GM19468 (cell line): ENCODE measurements at regions not wholly inside any gene's neighbourhood (a gene's known extent, or its start where the extent isn't known, plus 50 kb on each side); places are given as distances from the start of the nearest gene placed in this dataset.
"Not testable (repeated sequence)": the region's sequence is repeated elsewhere in the genome, so short reads cannot be mapped to it uniquely, and the experiment has no call there.

Source experiments
- ATAC-seq: cut with Tn5 transposase; IDR thresholded peaks from one replicate; pipeline ENCODE4 v1.9.1; 2021; ENCODE audit warnings: mild to moderate bottlenecking, moderate library complexity, moderate number of reproducible peaks; ENCODE audit not compliant: unreplicated experiment; ENCODE audit errors: extremely low read depth

DNA sequence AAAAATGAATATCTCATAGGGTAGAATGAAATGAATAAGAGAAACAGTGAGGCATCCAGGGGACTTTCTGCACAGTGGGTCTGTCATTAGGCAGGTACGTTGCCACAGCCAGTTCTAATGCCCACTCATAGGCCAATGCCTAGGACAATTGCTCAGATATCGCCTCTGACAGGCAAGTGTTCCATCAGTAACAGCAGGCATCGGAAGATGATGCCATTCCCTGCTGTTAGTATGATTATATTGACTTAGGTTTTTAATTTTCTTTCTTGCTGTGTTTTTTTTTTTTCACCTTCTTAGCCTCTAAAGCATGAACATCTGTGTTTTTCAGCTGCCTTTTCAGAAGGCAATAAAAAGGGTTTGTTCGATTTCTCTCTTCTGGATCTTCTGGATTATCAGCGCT, 90.7 kb downstream of the PRL start:
- no peak for ATAC-seq

GRCh38 chr6:22208026-22208425, 88.8 kb downstream of the PRL start:
- ATAC-seq, result no peak

GRCh38 chr6:22214314-22214713, 82.5 kb downstream of the PRL start:
- no peak for ATAC-seq

- ATAC-seq, result not testable (repeated sequence)
Measured at GRCh38 chr6:22215474-22215873, 81.4 kb downstream of the PRL start.

DNA sequence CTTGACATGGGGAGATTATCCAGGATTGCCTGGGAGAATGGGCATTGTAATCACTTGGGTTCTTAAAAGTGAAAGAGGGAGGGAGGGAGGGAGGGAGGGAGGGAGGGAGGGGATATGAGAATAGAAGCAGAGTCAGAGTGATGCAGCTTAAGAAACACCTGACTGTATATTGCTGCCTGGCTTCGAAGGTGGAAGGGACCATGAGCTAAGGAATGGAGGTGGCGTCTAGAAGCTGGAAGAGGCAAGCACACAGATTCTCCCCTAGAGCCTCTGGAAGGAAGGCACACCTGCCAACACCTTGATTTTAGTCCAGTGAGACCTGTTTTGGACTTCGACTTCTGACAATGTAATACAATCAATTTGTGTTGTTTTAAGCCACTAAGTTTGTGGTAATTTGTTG, 78.4 kb downstream of the PRL start:
- ATAC-seq, result no peak

DNA sequence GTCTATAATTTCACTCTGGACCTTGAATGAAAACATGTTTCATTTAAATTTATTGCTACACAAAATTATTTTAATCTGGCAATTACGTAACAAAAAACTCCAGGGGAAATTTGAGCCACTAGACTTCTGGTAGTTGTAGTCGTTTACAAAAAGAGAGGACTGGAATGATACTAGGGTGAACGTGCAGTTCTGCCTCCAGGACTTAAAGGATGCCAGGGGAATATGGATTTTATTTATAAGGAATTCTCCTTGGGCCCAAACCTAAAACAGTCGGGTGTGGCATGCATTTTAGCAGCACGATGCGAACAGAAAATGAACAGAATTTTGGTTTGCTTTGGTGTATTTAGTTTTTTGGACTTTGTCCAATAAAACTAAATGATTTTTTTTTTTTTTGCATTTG, 76.9 kb downstream of the PRL start:
- ATAC-seq, result no peak

DNA sequence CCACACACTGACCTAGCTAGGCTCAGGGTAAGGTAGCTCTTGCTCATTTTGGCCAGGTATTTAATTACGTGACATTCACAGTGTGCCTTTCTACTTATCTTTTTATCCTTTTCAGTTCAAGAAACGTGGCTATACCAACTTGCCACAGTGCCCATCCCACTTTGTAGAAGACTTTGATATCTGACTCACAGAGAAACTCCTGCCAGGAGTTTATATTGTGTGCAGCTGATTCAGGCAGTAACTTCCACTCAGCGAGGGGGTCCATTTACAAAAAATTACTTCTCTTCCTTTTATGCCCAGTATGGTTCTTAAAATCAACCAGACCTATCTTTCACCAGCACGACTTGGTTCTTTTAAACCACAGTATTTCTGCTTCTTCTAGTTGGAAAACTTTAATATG, 75.6 kb downstream of the PRL start:
- no peak for ATAC-seq

DNA sequence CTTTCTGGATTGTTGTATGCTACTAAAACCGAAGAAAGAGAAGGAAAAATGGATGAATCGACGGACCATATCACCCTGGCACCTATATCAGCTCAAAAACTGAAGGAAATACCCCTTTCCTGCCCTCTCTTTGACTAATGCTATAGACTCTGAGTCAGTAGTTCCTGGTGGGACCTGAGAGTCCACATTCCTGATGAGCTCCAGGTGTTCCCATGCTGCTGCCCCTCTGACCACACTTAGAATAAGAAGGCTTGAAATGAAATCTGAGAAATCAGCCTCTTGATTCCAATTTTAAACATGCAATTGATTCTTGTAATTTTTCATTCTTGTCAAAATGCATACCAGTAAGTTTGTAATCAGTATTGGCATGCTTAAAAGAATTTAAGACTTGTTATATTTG, 75.2 kb downstream of the PRL start:
- ATAC-seq, result no peak

- ATAC-seq, result no peak
Measured at GRCh38 chr6:22222469-22222868, 74.4 kb downstream of the PRL start.

DNA sequence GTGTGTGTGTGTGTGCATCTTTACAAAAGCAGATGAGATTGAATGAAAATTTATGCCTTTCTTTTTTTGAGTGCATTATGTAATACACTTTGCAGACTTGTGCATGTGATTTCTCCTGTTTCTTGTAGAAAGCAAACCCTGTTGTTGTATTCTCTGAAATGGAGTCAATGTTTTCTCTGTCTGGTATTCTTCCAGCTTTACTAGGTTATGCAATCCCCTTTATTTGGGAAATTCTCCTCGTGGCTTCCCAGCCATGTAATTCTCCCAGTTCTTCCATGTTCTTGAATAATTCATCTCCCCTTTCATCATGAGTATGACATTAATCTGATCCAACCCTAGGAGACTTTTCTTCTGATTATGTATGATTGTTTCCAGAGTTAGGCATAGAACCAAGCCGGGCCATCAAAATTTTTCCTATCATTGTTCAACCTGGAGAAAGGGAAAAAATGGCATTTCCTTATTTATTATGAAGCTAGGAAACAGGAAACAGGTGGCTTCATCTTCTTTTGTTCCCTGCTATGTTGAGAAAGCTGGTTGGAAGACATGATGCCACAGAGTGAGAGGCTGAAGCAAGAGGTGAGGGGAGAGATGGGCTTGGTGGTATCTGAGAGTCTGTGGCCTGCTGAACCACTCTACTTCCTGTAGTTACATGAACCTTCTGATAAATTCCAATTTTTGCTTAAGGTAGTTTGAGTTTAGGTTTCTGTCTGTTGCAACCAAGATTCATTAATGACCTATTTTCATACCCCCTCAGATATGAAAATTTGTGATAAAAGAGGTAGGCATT, 68.8 kb downstream of the PRL start:
- no peak for ATAC-seq

DNA sequence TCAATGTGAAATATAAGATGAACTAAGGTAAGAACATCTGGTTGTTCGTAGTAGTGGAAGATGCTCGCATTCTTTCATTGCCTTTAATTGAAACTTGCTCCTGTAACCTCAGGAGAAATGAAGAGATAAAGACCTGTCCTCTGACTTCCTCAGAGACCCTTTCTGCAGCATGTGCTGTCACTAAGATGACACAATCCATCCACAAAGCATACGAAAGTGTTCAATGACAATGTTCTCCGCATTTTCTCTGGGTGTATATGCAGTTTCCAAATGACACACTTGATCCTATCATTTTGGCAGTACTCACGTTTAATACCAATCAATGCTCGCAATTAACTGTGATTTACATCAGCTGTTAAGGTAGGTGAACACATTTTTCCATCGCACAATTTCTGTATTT, 65.8 kb downstream of the PRL start:
- ATAC-seq, result no peak

- no peak for ATAC-seq
Measured at GRCh38 chr6:22231616-22232015, 65.2 kb downstream of the PRL start.

GRCh38 chr6:22236626-22237414, 60.0 kb downstream of the PRL start:
- no peak for ATAC-seq
